SU-DHL-6 (cell line): ENCODE measurements at regions not wholly inside any gene's neighbourhood (a gene's known extent, or its start where the extent isn't known, plus 50 kb on each side); places are given as distances from the start of the nearest gene placed in this dataset.

Experiments used
- H2AFZ ChIP-seq: fragments of 200-600 bp; sonication (generic); 2 replicates; pipeline ENCODE4 v1.6.1; 2014; ENCODE audit warnings: low read depth, mild to moderate bottlenecking, moderate library complexity, mixed read lengths, antibody characterized with exemption, low read length; ENCODE audit not compliant: severe bottlenecking
- H3F3A ChIP-seq: fragments of 200-600 bp; shearing (Covaris generic); 2 replicates; pipeline ENCODE4 v1.6.0; 2016; ENCODE audit warnings: antibody characterized with exemption, mild to moderate bottlenecking; ENCODE audit not compliant: insufficient read depth
- H3K27ac ChIP-seq: fragments of 200-600 bp; sonication (generic); 2 replicates; pipeline ENCODE4 v1.5.1; 2016; ENCODE audit warnings: low read depth, mild to moderate bottlenecking, low read length, moderate library complexity, mixed read lengths
- H3K27me3 ChIP-seq: fragments of 200-600 bp; sonication (generic), shearing (Covaris generic); 2 replicates; pipeline ENCODE4 v1.6.0; 2014; ENCODE audit warnings: mild to moderate bottlenecking, low read length
- H3K36me3 ChIP-seq: fragments of 200-600 bp; sonication (generic); 2 replicates; pipeline ENCODE4 v1.6.1; 2014; ENCODE audit warnings: mild to moderate bottlenecking, low read length, mixed read lengths
- H3K4me2 ChIP-seq: fragments of 300-600, 200-600 bp; shearing (Covaris generic), sonication (generic); 2 replicates; pipeline ENCODE4 v1.6.0; 2014; ENCODE audit warnings: low read length, low read depth, mild to moderate bottlenecking; ENCODE audit not compliant: poor library complexity, severe bottlenecking
- H3K4me3 ChIP-seq: fragments of 200-600 bp; sonication (generic); 2 replicates; pipeline ENCODE4 v1.5.1; 2014; ENCODE audit warnings: antibody characterized with exemption, low read length, mild to moderate bottlenecking, mixed read lengths; ENCODE audit not compliant: insufficient read depth, poor library complexity, severe bottlenecking
- H3K79me2 ChIP-seq: fragments of 200-600 bp; sonication (generic); 2 replicates; pipeline ENCODE4 v1.6.1; 2014; ENCODE audit warnings: mild to moderate bottlenecking, low read length, moderate library complexity; ENCODE audit not compliant: insufficient read depth
- H3K9ac ChIP-seq: fragments of 200-600 bp; sonication (generic); 2 replicates; pipeline ENCODE4 v1.7.0; 2014; ENCODE audit warnings: mild to moderate bottlenecking, low read length
- H3K9me2 ChIP-seq: fragments of 200-600 bp; sonication (generic); replicated peaks from 2 replicates; pipeline ENCODE4 v1.6.1; 2014; ENCODE audit warnings: low read length; ENCODE audit not compliant: insufficient read depth
- H3K9me3 ChIP-seq: fragments of 200-600 bp; sonication (generic); 2 replicates; pipeline ENCODE4 v1.6.1; 2014; ENCODE audit warnings: low read length, mixed read lengths; ENCODE audit not compliant: insufficient read depth
- H4K20me1 ChIP-seq: fragments of 200-600 bp; sonication (generic); 2 replicates; pipeline ENCODE4 v1.6.1; 2014; ENCODE audit warnings: low read depth, mild to moderate bottlenecking, antibody characterized with exemption, low read length, moderate library complexity, mixed read lengths
- EZH2phosphoT487 ChIP-seq: fragments of 200-600 bp; sonication (generic), shearing (Covaris generic); conservative IDR thresholded peaks from 2 replicates; pipeline ENCODE4 v1.6.1; 2018; ENCODE audit warnings: mild to moderate bottlenecking, antibody characterized with exemption, low read length, moderate library complexity, mixed read lengths
- TF ChIP-seq, protein P1 (sequence below): fragments of 200-600 bp; sonication (generic); IDR thresholded peaks from one replicate; pipeline ENCODE4 v1.5.1; 2017; ENCODE audit warnings: antibody characterized with exemption, mild to moderate bottlenecking, low read length, moderate library complexity; ENCODE audit not compliant: insufficient read depth, poor library complexity, severe bottlenecking

DNA sequence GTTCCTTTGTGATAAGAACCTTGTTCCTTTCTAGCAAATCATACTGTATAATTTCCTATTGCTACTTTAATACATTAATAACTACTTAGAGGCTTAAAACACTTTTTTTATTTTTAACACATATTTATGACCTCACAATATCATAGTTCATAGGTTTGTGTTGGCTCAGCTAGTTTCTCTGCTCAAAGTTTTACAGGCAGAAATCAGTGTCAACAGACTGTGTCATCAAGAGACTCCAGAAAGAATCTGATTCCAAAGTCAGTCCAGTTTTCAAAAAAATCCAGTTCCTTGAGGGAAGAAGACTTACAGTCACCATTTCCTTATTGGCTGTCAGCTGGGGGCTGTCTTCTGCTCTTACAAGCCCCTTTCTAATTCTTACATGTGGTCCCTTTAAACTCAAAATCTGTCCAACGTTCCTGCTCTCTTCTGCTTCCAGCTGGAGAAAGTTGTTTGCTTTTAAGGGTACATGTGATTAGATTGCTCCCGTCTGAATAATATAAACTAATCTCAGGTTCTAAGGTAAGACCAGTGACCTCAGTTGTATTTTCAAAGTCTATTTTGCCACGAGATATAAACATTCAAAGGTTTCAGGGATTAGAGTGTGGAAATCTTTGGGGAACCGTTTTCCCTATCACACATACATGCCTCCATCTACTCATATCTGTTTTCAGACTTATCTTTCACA lies 267.3 kb upstream of the SLITRK5 start:
- Histone ChIP-seq H3K4me2 (no peak overlapping the region), H4K20me1 (no peaks in the 10 kb centered on the region), H3K9ac (no peak overlapping the region), H3F3A (no peaks in the 10 kb centered on the region), H2AFZ (no peak overlapping the region), H3K27me3 (no peaks in the 10 kb centered on the region), H3K79me2 (no peaks in the 10 kb centered on the region), H3K36me3 (no peaks in the 10 kb centered on the region), H3K27ac (no peak overlapping the region), H3K9me2 (no peaks in the 10 kb centered on the region), H3K9me3 (no peaks in the 10 kb centered on the region), H3K4me3 (no peak overlapping the region)
- no peak for TF ChIP-seq EZH2phosphoT487
- TF ChIP-seq, protein P1, sequence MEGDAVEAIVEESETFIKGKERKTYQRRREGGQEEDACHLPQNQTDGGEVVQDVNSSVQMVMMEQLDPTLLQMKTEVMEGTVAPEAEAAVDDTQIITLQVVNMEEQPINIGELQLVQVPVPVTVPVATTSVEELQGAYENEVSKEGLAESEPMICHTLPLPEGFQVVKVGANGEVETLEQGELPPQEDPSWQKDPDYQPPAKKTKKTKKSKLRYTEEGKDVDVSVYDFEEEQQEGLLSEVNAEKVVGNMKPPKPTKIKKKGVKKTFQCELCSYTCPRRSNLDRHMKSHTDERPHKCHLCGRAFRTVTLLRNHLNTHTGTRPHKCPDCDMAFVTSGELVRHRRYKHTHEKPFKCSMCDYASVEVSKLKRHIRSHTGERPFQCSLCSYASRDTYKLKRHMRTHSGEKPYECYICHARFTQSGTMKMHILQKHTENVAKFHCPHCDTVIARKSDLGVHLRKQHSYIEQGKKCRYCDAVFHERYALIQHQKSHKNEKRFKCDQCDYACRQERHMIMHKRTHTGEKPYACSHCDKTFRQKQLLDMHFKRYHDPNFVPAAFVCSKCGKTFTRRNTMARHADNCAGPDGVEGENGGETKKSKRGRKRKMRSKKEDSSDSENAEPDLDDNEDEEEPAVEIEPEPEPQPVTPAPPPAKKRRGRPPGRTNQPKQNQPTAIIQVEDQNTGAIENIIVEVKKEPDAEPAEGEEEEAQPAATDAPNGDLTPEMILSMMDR, result no peak

DNA sequence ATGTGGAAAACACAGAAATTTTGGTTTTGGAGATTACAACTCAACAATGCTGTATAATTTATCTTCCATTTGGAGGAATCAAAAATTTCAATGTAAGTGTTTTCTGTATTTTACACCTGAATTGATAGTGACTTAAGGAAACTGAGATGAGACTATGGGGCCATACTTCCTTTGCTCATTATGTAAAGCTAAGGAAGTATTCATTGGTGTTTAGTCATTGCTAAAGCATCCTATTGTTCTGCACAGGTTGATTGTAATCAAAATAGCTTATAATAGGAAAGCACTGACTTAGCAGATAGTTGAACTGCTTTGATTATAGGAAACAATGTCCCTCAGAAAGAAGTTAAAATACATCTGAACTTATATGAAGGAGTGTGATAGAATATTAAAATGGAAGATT lies 244.4 kb upstream of the SLITRK5 start:
- Histone ChIP-seq H3K27me3 (no peaks in the 10 kb centered on the region), H2AFZ (no peak overlapping the region), H3K9ac (no peak overlapping the region), H3K4me2 (no peak overlapping the region), H3K4me3 (no peak overlapping the region), H3K36me3 (no peaks in the 10 kb centered on the region), H3K79me2 (no peaks in the 10 kb centered on the region), H3K9me3 (no peaks in the 10 kb centered on the region), H4K20me1 (no peaks in the 10 kb centered on the region), H3K9me2 (no peaks in the 10 kb centered on the region), H3F3A (no peaks in the 10 kb centered on the region), H3K27ac (no peak overlapping the region)
- TF ChIP-seq, protein P1, result no peak
- TF ChIP-seq EZH2phosphoT487, result no peak

GRCh38 chr13:87444135-87444534 lies 227.0 kb upstream of the SLITRK5 start:
- H3K27me3 ChIP-seq, result no peaks in the 10 kb centered on the region
- no peak overlapping the region for H3K4me2 ChIP-seq
- TF ChIP-seq EZH2phosphoT487, result no peak
- TF ChIP-seq, protein P1, result no peak
- H3K9ac ChIP-seq, result no peak overlapping the region
- no peaks in the 10 kb centered on the region for H3K79me2 ChIP-seq
- no peaks in the 10 kb centered on the region for H3K9me3 ChIP-seq
- H3K27ac ChIP-seq, result no peak overlapping the region
- H3F3A ChIP-seq, result no peaks in the 10 kb centered on the region
- no peak overlapping the region for H3K4me3 ChIP-seq
- no peaks in the 10 kb centered on the region for H3K36me3 ChIP-seq
- no peak overlapping the region for H2AFZ ChIP-seq
- no peaks in the 10 kb centered on the region for H3K9me2 ChIP-seq
- no peaks in the 10 kb centered on the region for H4K20me1 ChIP-seq
